HepG2 (cell line): ENCODE measurements at regions not wholly inside any gene's neighbourhood (a gene's known extent, or its start where the extent isn't known, plus 50 kb on each side); places are given as distances from the start of the nearest gene placed in this dataset.

ENCODE experiments used
- ATAC-seq: fragments of 200-7000 bp; cut with Tn5 transposase; 3 replicates; pipeline ENCODE4 v1.9.1; 2020; ENCODE audit warnings: mild to moderate bottlenecking, moderate library complexity
- BruUV-seq: library from RNA; stranded (reverse); fragments of 400-500 nt; replicated peaks from 2 replicates; lab custom pipeline; 2021; lab: Mats Ljungman, UMichigan
- CTCF ChIA-PET: fragments of 300-600 bp; formaldehyde crosslinking; extraction: SDS; loops from one replicate; lab custom pipeline; 2021; ENCODE audit warnings: low total read pairs, inconsistent platforms, low intra/inter-chr PET ratio; lab: Yijun Ruan, JAX
- POLR2A ChIA-PET: fragments of 350-600 bp; sonication (Branson Sonifier 250); formaldehyde crosslinking; loops from one replicate; lab custom pipeline; 2020; ENCODE audit warnings: antibody characterized with exemption, inconsistent platforms; lab: Yijun Ruan, JAX
- DNase-seq: peaks from one replicate; pipeline ENCODE4 v3.0.0-alpha.2; 2015; ENCODE audit warnings: low spot score
- FAIRE-seq: peaks from 3 replicates; lab custom pipeline; 2011; peaks lifted over from hg19 to GRCh38; lab: Jason Lieb, UNC
- H2AFZ ChIP-seq: one replicate; pipeline ENCODE4 v1.6.1; 2011; ENCODE audit warnings: low read length, inconsistent platforms
- H3K27ac ChIP-seq: fragments of 300-600 bp; 3 replicates; pipeline ENCODE4 v1.8.0; 2011; ENCODE audit warnings: mixed run types, mild to moderate bottlenecking, mixed read lengths, low read length, inconsistent platforms; ENCODE audit not compliant: insufficient read depth; ENCODE audit errors: extremely low read length
- H3K27me3 ChIP-seq, 2 experiments: fragments of 200-600 bp in 1 of 2; 2 replicates in 1 of 2; 3 replicates in 1 of 2; pipeline versions ENCODE4 v1.6.0 to v1.8.0; 2011; ENCODE audit warnings: low read length in 2 of 2, mild to moderate bottlenecking in 2 of 2, moderate library complexity in 2 of 2, inconsistent platforms in 1 of 2; ENCODE audit not compliant: insufficient read depth in 2 of 2, control insufficient read depth in 1 of 2
- H3K36me3 ChIP-seq, 2 experiments: fragments of 200-600 bp in 1 of 2; replicated peaks in 1 of 2; 2 replicates in 1 of 2; 3 replicates in 1 of 2; pipeline versions ENCODE4 v1.5.1 to v1.8.0; 2011; ENCODE audit warnings: low read length in 2 of 2, inconsistent platforms in 1 of 2; ENCODE audit not compliant: insufficient read depth in 2 of 2, control insufficient read depth in 1 of 2
- H3K4me1 ChIP-seq: 2 replicates; pipeline ENCODE4 v1.5.1; 2012; ENCODE audit warnings: low read length, inconsistent platforms; ENCODE audit not compliant: insufficient read depth
- H3K4me2 ChIP-seq: 2 replicates; pipeline ENCODE4 v1.6.0; 2011; ENCODE audit warnings: low read depth, low read length, inconsistent platforms
- H3K4me3 ChIP-seq, 3 experiments: fragments of 200-600 bp in 1 of 3; sonication (generic), shearing (Covaris generic) in 1 of 3; replicated peaks in 1 of 3; 2 replicates each; pipeline ENCODE4 v1.5.1; 2011 to 2016; ENCODE audit warnings: low read length in 3 of 3, inconsistent platforms in 2 of 3, low read depth in 2 of 3, mild to moderate bottlenecking in 2 of 3, control low read depth in 1 of 3, mixed read lengths in 1 of 3; ENCODE audit not compliant: insufficient read depth in 1 of 3
- H3K79me2 ChIP-seq: one replicate; pipeline ENCODE4 v1.6.1; 2011; ENCODE audit warnings: low read length, inconsistent platforms; ENCODE audit not compliant: insufficient read depth
- H3K9ac ChIP-seq: 2 replicates; pipeline ENCODE4 v1.6.0; 2011; ENCODE audit warnings: mild to moderate bottlenecking, low read depth, low read length, inconsistent platforms; ENCODE audit not compliant: insufficient read depth
- H3K9me3 ChIP-seq: 2 replicates; pipeline ENCODE4 v1.5.1; 2012; ENCODE audit warnings: mild to moderate bottlenecking, low read length
- H4K20me1 ChIP-seq: 2 replicates; pipeline ENCODE4 v1.6.0; 2011; ENCODE audit warnings: inconsistent platforms, mild to moderate bottlenecking, low read length, moderate library complexity; ENCODE audit not compliant: insufficient read depth
- ARNTL ChIP-seq: sonication (generic); formaldehyde crosslinking; IDR thresholded peaks from 2 replicates; pipeline ENCODE4 v1.4.0; 2020; ENCODE audit warnings: mild to moderate bottlenecking, missing genetic modification reagents
- ATM ChIP-seq: fragments of 450-650 bp; IDR thresholded peaks from 2 replicates; pipeline ENCODE4 v1.7.1; 2017; ENCODE audit warnings: mild to moderate bottlenecking, borderline replicate concordance
- BCLAF1 ChIP-seq: fragments of 450-650 bp; IDR thresholded peaks from 2 replicates; pipeline ENCODE4 v1.6.1; 2017; ENCODE audit warnings: mild to moderate bottlenecking
- FOXA1 ChIP-seq, 2 experiments: fragments of 450-650 bp in 1 of 2; sonication (generic) in 1 of 2; formaldehyde crosslinking in 1 of 2; IDR thresholded peaks; 2 replicates each; pipeline versions ENCODE4 v1.4.0 to v1.6.1; 2016 to 2020; ENCODE audit warnings: missing genetic modification reagents in 1 of 2
- IRF1 ChIP-seq: sonication (generic); formaldehyde crosslinking; IDR thresholded peaks from 2 replicates; pipeline ENCODE4 v1.4.0; 2020; ENCODE audit warnings: low read depth, mild to moderate bottlenecking, missing genetic modification reagents
- KLF6 ChIP-seq: IDR thresholded peaks from 2 replicates; pipeline ENCODE4 v1.8.0; 2016; ENCODE audit warnings: missing biosample characterization, missing genetic modification reagents
- MEIS1 ChIP-seq: sonication (generic); formaldehyde crosslinking; IDR thresholded peaks from 2 replicates; pipeline ENCODE4 v1.9.0; 2021; ENCODE audit warnings: mild to moderate bottlenecking, missing genetic modification reagents, moderate library complexity, borderline replicate concordance
- MIER3 ChIP-seq: IDR thresholded peaks from 2 replicates; pipeline ENCODE4 v1.6.1; 2016; ENCODE audit warnings: missing compliant biosample characterization, borderline replicate concordance
- MYNN ChIP-seq: sonication (generic); formaldehyde crosslinking; IDR thresholded peaks from 2 replicates; pipeline ENCODE4 v1.4.0; 2020; ENCODE audit warnings: mild to moderate bottlenecking, low read depth, missing genetic modification reagents
- RELA ChIP-seq: sonication (generic); formaldehyde crosslinking; IDR thresholded peaks from 2 replicates; pipeline ENCODE4 v1.4.0; 2020; ENCODE audit warnings: missing genetic modification reagents
- SMYD3 ChIP-seq: sonication (generic); formaldehyde crosslinking; IDR thresholded peaks from 2 replicates; pipeline ENCODE4 v1.8.1; 2023; ENCODE audit warnings: mild to moderate bottlenecking, missing genetic modification reagents
- ZBTB10 ChIP-seq: sonication (generic); formaldehyde crosslinking; IDR thresholded peaks from 2 replicates; pipeline ENCODE4 v1.4.0; 2020; ENCODE audit warnings: missing genetic modification reagents, borderline replicate concordance
- ZFY ChIP-seq: sonication (generic); formaldehyde crosslinking; IDR thresholded peaks from 2 replicates; pipeline ENCODE4 v1.4.0; 2020; ENCODE audit warnings: missing genetic modification reagents
- ZNF615 ChIP-seq: sonication (generic); formaldehyde crosslinking; IDR thresholded peaks from 2 replicates; pipeline ENCODE4 v1.5.0; 2020; ENCODE audit warnings: mild to moderate bottlenecking, missing genetic modification reagents, borderline replicate concordance
- ZNF724P ChIP-seq: sonication (generic); formaldehyde crosslinking; IDR thresholded peaks from 2 replicates; pipeline ENCODE4 v1.8.0; 2022; ENCODE audit warnings: missing genetic modification reagents, borderline replicate concordance
- ZUFSP ChIP-seq: sonication (generic); formaldehyde crosslinking; IDR thresholded peaks from 2 replicates; pipeline ENCODE4 v1.9.0; 2021; ENCODE audit warnings: missing genetic modification reagents, mild to moderate bottlenecking, borderline replicate concordance
- WGBS: methylation state at CpG from one replicate; pipeline ENCODE4 v1.1.6; 2017; ENCODE audit warnings: low lambda C conversion rate; 5-methylcytosine and 5-hydroxymethylcytosine counted together
- in situ Hi-C: cut with HindIII; loops from 2 replicates; pipeline ENCODE4 v1.10.0; 2017; ENCODE audit warnings: low pct_unique_long_range_greater_than_20kb; ENCODE audit not compliant: extremely low pct_ligation_motif_present
- intact Hi-C: fragments of 100-400 bp; cut with micrococcal nuclease; formaldehyde crosslinking; loops from one replicate; pipeline ENCODE4 v1.10.0; 2022; ENCODE audit not compliant: unreplicated experiment
- TF ChIP-seq, protein P1 (sequence below): sonication (generic); formaldehyde crosslinking; IDR thresholded peaks from 2 replicates; pipeline ENCODE4 v1.4.0; 2020; ENCODE audit warnings: missing genetic modification reagents, low read depth, mild to moderate bottlenecking, borderline replicate concordance

- Histone ChIP-seq H3K36me3 (no peaks in the 10 kb centered on the region), H3K4me1 (peaks cover 30% of the 10 kb centered on the region), H3K9ac (no peak overlapping the region), H3K27me3 (no peaks in the 10 kb centered on the region; a peak in 1 of 5 replicates), H2AFZ (no peak overlapping the region), H3K4me3 (no peak overlapping the region), H3K27ac (no peak overlapping the region), H3K4me2 (no peak overlapping the region), H3K79me2 (no peaks in the 10 kb centered on the region), H4K20me1 (no peaks in the 10 kb centered on the region), H3K9me3 (no peaks in the 10 kb centered on the region)
- intact Hi-C loops = no loop called here
- FAIRE-seq (no peak), DNase-seq (no peak), ATAC-seq (no peak)
- 60% methylated on average over 3 of the region's 3 CpGs for WGBS
- ChIA-PET CTCF (no interaction called here), POLR2A (no interaction called here)
- in situ Hi-C loops = no loop called here
- BruUV-seq = no TSS peak
- TF ChIP-seq MYNN (no peak), KLF6 (CRISPR knock-in tag) (no peak), ZFY (CRISPR knock-in tag) (no peak), BCLAF1 (no peak), IRF1 (CRISPR knock-in tag) (no peak), MEIS1 (CRISPR knock-in tag) (no peak), ZBTB10 (CRISPR knock-in tag) (no peak), ZNF615 (no peak), ZNF724P (no peak), FOXA1 (IDR thresholded peaks at IDR 0.05) (no peak), FOXA1 (CRISPR knock-in tag; IDR thresholded peaks at IDR 0.05) (no peak), ZUFSP (CRISPR knock-in tag) (no peak), RELA (CRISPR knock-in tag) (no peak), SMYD3 (CRISPR knock-in tag) (no peak), ARNTL (CRISPR knock-in tag) (no peak), ATM (no peak), MIER3 (CRISPR knock-in tag) (no peak)
- TF ChIP-seq, protein P1, sequence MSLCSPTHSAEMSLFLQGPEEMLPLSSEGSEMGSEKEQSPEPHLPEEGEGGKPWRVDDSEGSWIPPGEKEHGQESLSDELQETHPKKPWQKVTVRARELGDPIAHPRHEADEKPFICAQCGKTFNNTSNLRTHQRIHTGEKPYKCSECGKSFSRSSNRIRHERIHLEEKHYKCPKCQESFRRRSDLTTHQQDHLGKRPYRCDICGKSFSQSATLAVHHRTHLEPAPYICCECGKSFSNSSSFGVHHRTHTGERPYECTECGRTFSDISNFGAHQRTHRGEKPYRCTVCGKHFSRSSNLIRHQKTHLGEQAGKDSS (CRISPR knock-in tag) = no peak
Measured at GRCh38 chr15:85976986-85977385, 102.7 kb upstream of the AGBL1 start.
